ENCODE measurements at regions not wholly inside any gene's neighbourhood (a gene's known extent, or its start where the extent isn't known, plus 50 kb on each side); places are given as distances from the start of the nearest gene placed in this dataset.

DNA sequence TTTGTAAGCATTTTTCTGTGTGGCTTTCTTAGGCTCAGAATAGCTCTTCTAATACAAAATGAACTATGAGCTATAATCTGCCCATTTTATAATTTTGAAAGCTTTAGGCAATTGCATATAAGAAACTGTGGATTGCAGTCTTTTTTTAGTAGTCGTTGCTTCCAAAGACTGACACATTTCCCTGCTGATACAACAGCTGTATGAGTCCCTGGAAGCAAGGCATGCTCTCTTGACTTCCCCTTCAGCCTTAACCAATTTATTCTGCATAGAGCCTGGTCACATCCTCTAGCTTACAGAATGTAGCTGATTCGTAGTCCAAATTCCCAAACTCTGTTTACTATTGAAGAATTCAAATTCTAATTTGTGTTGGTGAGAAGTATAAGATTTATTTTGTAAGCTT, 155.3 kb upstream of the EYA4 start:
- TF ChIP-seq SIN3A (IDR thresholded peaks at IDR 0.05; ENCODE audit: borderline replicate concordance, low read depth, low read length): no peak
- TF ChIP-seq YY1 (IDR thresholded peaks at IDR 0.05; ENCODE audit: low read depth): no peak
- TF ChIP-seq FOSL2 (IDR thresholded peaks at IDR 0.05; ENCODE audit: borderline replicate concordance, low read depth): no peak
- no peak for TF ChIP-seq POLR2AphosphoS5 (IDR thresholded peaks at IDR 0.05; ENCODE audit: low read depth, low read length)
- TF ChIP-seq EP300 (IDR thresholded peaks at IDR 0.05; ENCODE audit: borderline replicate concordance in 1 of 2, low read depth in 1 of 2, low read length in 1 of 2): no peak
- no peak for TF ChIP-seq SMC3 (IDR thresholded peaks at IDR 0.05; ENCODE audit: low read depth, low read length)
- TF ChIP-seq MXI1 (IDR thresholded peaks at IDR 0.05; ENCODE audit: low read depth, low read length): no peak
- no peak for TF ChIP-seq FOXM1 (IDR thresholded peaks at IDR 0.05; ENCODE audit: low read depth)
- TF ChIP-seq TEAD4 (IDR thresholded peaks at IDR 0.05; ENCODE audit: borderline replicate concordance, insufficient read depth): no peak
- TF ChIP-seq, protein P1, sequence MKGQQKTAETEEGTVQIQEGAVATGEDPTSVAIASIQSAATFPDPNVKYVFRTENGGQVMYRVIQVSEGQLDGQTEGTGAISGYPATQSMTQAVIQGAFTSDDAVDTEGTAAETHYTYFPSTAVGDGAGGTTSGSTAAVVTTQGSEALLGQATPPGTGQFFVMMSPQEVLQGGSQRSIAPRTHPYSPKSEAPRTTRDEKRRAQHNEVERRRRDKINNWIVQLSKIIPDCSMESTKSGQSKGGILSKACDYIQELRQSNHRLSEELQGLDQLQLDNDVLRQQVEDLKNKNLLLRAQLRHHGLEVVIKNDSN (IDR thresholded peaks at IDR 0.05; ENCODE audit: borderline replicate concordance, low read depth): no peak
- no peak for TF ChIP-seq CHD2 (IDR thresholded peaks at IDR 0.05; ENCODE audit: low read length, partially characterized antibody)
- TF ChIP-seq JUND (IDR thresholded peaks at IDR 0.05): no peak
- no peak for TF ChIP-seq RCOR1 (IDR thresholded peaks at IDR 0.05; ENCODE audit: low read length)
- no peak for TF ChIP-seq RFX5 (IDR thresholded peaks at IDR 0.05; ENCODE audit: low read length)
- no peak for TF ChIP-seq NRF1 (IDR thresholded peaks at IDR 0.05; ENCODE audit: low read depth, low read length)
- Histone ChIP-seq H3K36me3 (replicated peaks in 1 of 2; ENCODE audit: control insufficient read depth in 1 of 2, insufficient read depth in 2 of 2, low read length in 1 of 2) (no peaks in the 10 kb centered on the region), H2AFZ (ENCODE audit: low read depth) (no peak overlapping the region), H3K4me2 (no peak overlapping the region), H3F3A (replicated peaks; ENCODE audit: insufficient read depth) (no peaks in the 10 kb centered on the region), H3K79me2 (ENCODE audit: insufficient read depth) (no peaks in the 10 kb centered on the region), H3K4me1 (ENCODE audit: control insufficient read depth in 1 of 2, insufficient read depth in 2 of 2, low read depth in 1 of 2, low read length in 1 of 2) (peaks cover 0 to 3% of the 10 kb centered on the region in 2 experiments; a peak in 2 of 4 replicates), H4K20me1 (ENCODE audit: insufficient read depth) (no peaks in the 10 kb centered on the region), H3K9ac (no peak overlapping the region), H3K9me2 (no peaks in the 10 kb centered on the region), H3K27ac (ENCODE audit: low read depth in 2 of 2, low read length in 1 of 2) (no peak overlapping the region), H3K27me3 (ENCODE audit: insufficient read depth) (no peaks in the 10 kb centered on the region), H3K9me3 (no peaks in the 10 kb centered on the region), H3K4me3 (ENCODE audit: low read depth in 2 of 2, low read length in 1 of 2) (no peak overlapping the region)
- ChIA-PET POLR2A (no interaction called here), CTCF (interaction anchor here (0.7 to 1.6 kb wide), 3 partner anchors 9 to 123 kb away, joined by 4 read pairs; no protein-coding TSS in a partner anchor)
- DNase-seq: no peak
- WGBS (ENCODE audit: low lambda C conversion rate): 35% methylated on average over 2 of the region's 2 CpGs

DNA sequence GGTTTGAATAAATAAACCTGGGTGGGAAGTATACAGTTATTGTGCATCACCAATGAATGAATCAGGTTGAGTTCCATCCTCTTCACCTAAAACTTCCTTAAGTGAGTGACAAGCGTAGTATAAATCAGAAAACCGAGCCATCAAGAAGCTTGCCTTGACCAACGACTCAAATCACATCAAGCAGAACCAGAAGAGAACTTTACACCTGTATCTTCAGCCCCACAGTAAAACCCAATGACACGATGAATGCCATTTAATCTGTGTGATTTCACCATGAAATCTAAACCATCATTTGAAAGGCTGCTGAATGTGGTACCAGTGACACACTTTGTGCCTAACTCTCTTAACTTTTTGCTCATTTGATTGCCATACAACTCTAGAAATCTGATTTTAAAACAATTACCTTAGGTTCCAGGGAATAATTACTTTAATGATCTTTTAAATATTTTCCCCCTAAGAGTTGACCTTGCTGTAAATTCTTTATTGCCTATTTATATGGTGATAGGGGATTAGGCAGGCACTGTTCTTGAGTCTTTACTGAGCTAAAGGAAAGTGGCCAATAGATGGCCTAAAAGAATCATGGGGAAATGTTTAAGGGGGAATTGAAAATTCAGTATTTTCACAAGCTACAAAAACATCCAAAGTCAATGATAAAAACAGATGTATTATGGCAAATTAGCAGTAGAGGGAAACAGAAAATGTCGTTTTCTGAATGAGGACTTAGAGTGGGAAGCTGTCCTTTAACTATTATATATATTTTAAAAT, 152.0 kb upstream of the EYA4 start:
- Histone ChIP-seq H3K27me3 (ENCODE audit: insufficient read depth) (no peaks in the 10 kb centered on the region), H3K4me1 (ENCODE audit: control insufficient read depth in 1 of 2, insufficient read depth in 2 of 2, low read depth in 1 of 2, low read length in 1 of 2) (no peaks in the 10 kb centered on the region; a peak in 1 of 4 replicates), H4K20me1 (ENCODE audit: insufficient read depth) (no peaks in the 10 kb centered on the region), H3K9me2 (no peaks in the 10 kb centered on the region), H3K27ac (ENCODE audit: low read depth in 2 of 2, low read length in 1 of 2) (no peak overlapping the region), H3F3A (replicated peaks; ENCODE audit: insufficient read depth) (no peaks in the 10 kb centered on the region), H2AFZ (ENCODE audit: low read depth) (no peak overlapping the region), H3K9me3 (no peaks in the 10 kb centered on the region), H3K4me2 (no peak overlapping the region), H3K36me3 (replicated peaks in 1 of 2; ENCODE audit: control insufficient read depth in 1 of 2, insufficient read depth in 2 of 2, low read length in 1 of 2) (no peaks in the 10 kb centered on the region), H3K79me2 (ENCODE audit: insufficient read depth) (no peaks in the 10 kb centered on the region), H3K9ac (no peak overlapping the region), H3K4me3 (ENCODE audit: low read depth in 2 of 2, low read length in 1 of 2) (no peak overlapping the region)
- CTCF ChIA-PET: no interaction called here
- WGBS (ENCODE audit: low lambda C conversion rate): 79% methylated on average over 5 of the region's 5 CpGs
- DNase-seq: no peak
- POLR2A ChIA-PET: no interaction called here
- TF ChIP-seq RCOR1 (IDR thresholded peaks at IDR 0.05; ENCODE audit: low read length) (no peak), TCF12 (IDR thresholded peaks at IDR 0.05) (no peak), NFIC (IDR thresholded peaks at IDR 0.05; ENCODE audit: borderline replicate concordance) (no peak), JUND (IDR thresholded peaks at IDR 0.05) (no peak), SIN3A (IDR thresholded peaks at IDR 0.05; ENCODE audit: borderline replicate concordance, low read depth, low read length) (no peak), FOXJ3 (CRISPR knock-in tag; IDR thresholded peaks at IDR 0.05) (no peak), EP300 (IDR thresholded peaks at IDR 0.05; ENCODE audit: borderline replicate concordance in 1 of 2, low read depth in 1 of 2, low read length in 1 of 2) (no peak), RFX5 (IDR thresholded peaks at IDR 0.05; ENCODE audit: low read length) (no peak), TAF1 (IDR thresholded peaks at IDR 0.05; ENCODE audit: borderline replicate concordance, low read depth, low read length) (no peak), FOXM1 (IDR thresholded peaks at IDR 0.05; ENCODE audit: low read depth) (no peak)
- TF ChIP-seq, protein P2, sequence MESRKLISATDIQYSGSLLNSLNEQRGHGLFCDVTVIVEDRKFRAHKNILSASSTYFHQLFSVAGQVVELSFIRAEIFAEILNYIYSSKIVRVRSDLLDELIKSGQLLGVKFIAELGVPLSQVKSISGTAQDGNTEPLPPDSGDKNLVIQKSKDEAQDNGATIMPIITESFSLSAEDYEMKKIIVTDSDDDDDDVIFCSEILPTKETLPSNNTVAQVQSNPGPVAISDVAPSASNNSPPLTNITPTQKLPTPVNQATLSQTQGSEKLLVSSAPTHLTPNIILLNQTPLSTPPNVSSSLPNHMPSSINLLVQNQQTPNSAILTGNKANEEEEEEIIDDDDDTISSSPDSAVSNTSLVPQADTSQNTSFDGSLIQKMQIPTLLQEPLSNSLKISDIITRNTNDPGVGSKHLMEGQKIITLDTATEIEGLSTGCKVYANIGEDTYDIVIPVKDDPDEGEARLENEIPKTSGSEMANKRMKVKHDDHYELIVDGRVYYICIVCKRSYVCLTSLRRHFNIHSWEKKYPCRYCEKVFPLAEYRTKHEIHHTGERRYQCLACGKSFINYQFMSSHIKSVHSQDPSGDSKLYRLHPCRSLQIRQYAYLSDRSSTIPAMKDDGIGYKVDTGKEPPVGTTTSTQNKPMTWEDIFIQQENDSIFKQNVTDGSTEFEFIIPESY (IDR thresholded peaks at IDR 0.05; ENCODE audit: borderline replicate concordance, low read depth): no peak
- TF ChIP-seq, protein P3, sequence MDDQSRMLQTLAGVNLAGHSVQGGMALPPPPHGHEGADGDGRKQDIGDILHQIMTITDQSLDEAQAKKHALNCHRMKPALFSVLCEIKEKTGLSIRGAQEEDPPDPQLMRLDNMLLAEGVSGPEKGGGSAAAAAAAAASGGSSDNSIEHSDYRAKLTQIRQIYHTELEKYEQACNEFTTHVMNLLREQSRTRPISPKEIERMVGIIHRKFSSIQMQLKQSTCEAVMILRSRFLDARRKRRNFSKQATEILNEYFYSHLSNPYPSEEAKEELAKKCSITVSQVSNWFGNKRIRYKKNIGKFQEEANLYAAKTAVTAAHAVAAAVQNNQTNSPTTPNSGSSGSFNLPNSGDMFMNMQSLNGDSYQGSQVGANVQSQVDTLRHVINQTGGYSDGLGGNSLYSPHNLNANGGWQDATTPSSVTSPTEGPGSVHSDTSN (IDR thresholded peaks at IDR 0.05): no peak
- TF ChIP-seq, protein P1 (IDR thresholded peaks at IDR 0.05; ENCODE audit: borderline replicate concordance, low read depth): no peak
- TF ChIP-seq, protein P4, sequence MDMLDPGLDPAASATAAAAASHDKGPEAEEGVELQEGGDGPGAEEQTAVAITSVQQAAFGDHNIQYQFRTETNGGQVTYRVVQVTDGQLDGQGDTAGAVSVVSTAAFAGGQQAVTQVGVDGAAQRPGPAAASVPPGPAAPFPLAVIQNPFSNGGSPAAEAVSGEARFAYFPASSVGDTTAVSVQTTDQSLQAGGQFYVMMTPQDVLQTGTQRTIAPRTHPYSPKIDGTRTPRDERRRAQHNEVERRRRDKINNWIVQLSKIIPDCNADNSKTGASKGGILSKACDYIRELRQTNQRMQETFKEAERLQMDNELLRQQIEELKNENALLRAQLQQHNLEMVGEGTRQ (IDR thresholded peaks at IDR 0.05; ENCODE audit: borderline replicate concordance, low read depth, low read length): no peak

Data from SK-N-SH (cell line).